ENCODE measurements at regions not wholly inside any gene's neighbourhood (a gene's known extent, or its start where the extent isn't known, plus 50 kb on each side); places are given as distances from the start of the nearest gene placed in this dataset.
"Not testable (repeated sequence)": the region's sequence is repeated elsewhere in the genome, so short reads cannot be mapped to it uniquely, and the experiment has no call there.

DNA sequence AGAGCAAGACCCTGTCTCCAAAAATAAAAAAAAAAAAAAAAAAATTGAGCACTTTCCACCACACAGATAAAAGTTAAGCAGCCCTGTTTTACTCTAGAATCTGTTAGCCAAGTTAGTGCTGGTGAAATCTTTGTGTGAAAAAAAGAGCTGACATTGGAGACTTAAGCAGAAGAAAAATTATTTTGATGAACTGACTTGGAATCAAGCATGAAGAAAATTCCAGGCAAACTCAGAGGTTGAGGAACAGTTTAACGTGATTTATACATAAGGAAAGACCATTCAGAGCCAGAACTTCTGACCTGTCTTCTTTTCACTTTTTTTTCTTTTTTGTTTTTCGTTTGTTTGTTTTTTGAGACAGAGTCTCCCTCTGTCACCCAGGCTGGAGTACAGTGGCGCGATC, 79.6 kb upstream of the RBPJ start:
- no peaks in the 10 kb centered on the region for H3K36me3 ChIP-seq (ENCODE audit: insufficient read depth, low read length)
- no peak overlapping the region for H3K9ac ChIP-seq (ENCODE audit: low read depth, low read length)
- no peak overlapping the region for H3K4me3 ChIP-seq (ENCODE audit: low read length)
- H3K27me3 ChIP-seq (ENCODE audit: control insufficient read depth, insufficient read depth, low read length), result no peaks in the 10 kb centered on the region
- peaks cover 29% of the 10 kb centered on the region for H3K4me1 ChIP-seq (ENCODE audit: control insufficient read depth, insufficient read depth, low read length)
- H3K9me3 ChIP-seq (replicated peaks; ENCODE audit: low read length), result no peaks in the 10 kb centered on the region
- H3K4me2 ChIP-seq (ENCODE audit: low read length), result no peak overlapping the region

DNA sequence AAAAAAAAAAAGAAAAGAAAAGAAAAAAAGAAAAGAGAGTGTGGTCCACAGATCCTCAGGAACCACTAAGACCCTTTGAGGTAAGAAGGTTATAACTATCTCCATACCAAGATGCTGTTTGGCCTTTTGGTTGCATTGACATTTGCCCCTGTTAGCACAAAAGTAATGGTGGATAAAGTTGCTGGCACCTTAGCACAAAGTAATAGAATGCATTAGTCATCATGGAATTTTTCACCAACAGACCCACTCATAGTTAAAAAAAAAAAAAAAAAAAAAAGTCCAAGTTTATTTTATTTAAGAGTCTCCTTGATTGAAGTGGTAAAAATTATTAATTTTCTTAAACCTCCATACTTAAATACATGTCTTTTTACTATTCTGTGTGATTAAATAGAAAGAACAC, 78.4 kb upstream of the RBPJ start:
- Histone ChIP-seq H3K4me2 (ENCODE audit: low read length) (no peak overlapping the region), H3K4me3 (ENCODE audit: low read length) (no peak overlapping the region), H3K4me1 (ENCODE audit: control insufficient read depth, insufficient read depth, low read length) (peaks cover 27% of the 10 kb centered on the region), H3K36me3 (ENCODE audit: insufficient read depth, low read length) (no peaks in the 10 kb centered on the region), H3K9me3 (replicated peaks; ENCODE audit: low read length) (no peaks in the 10 kb centered on the region), H3K27me3 (ENCODE audit: control insufficient read depth, insufficient read depth, low read length) (no peaks in the 10 kb centered on the region), H3K9ac (ENCODE audit: low read depth, low read length) (no peak overlapping the region)

DNA sequence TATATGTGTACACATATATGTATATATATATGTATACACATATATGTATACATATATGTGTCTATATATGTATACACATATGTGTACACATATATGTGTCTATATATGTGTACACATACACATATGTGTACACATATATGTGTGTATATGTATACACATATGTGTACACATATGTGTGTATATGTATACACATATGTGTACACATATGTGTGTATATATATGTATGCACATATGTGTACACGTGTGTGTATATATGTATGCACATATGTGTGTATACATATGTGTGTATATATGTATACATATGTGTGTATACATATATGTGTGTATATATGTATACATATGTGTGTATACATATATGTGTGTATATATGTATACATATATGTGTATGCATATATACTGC, 76.7 kb upstream of the RBPJ start:
- H3K4me2 ChIP-seq (ENCODE audit: low read length); H3K27me3 ChIP-seq (ENCODE audit: control insufficient read depth, insufficient read depth, low read length); H3K9ac ChIP-seq (ENCODE audit: low read depth, low read length); H3K4me3 ChIP-seq (ENCODE audit: low read length); H3K36me3 ChIP-seq (ENCODE audit: insufficient read depth, low read length); H3K9me3 ChIP-seq (replicated peaks; ENCODE audit: low read length): not testable (repeated sequence)
- H3K4me1 ChIP-seq (ENCODE audit: control insufficient read depth, insufficient read depth, low read length), result peaks cover 11% of the 10 kb centered on the region

DNA sequence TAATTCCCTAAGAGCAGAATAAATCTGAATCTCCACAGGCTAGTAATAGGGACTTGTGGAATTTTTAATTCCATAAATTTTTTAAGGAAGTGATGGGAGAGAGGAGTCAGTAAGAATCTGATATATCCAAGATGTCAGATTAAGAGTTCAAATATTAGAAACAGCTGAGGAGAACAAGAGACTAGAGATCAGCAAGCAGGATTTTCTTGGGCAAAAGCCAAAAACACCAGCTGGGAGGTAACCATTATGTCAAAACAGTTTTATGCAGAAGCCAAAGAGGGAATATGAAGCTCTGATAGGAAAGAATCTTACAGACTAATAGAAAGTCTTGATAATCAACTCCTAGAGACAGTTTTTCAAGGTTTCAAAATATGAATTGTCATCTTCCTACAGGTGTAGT, 72.2 kb upstream of the RBPJ start:
- no peaks in the 10 kb centered on the region for H3K27me3 ChIP-seq (ENCODE audit: control insufficient read depth, insufficient read depth, low read length)
- H3K9me3 ChIP-seq (replicated peaks; ENCODE audit: low read length), result no peaks in the 10 kb centered on the region
- no peaks in the 10 kb centered on the region for H3K36me3 ChIP-seq (ENCODE audit: insufficient read depth, low read length)
- H3K4me3 ChIP-seq (ENCODE audit: low read length), result no peak overlapping the region
- H3K4me2 ChIP-seq (ENCODE audit: low read length), result no peak overlapping the region
- H3K9ac ChIP-seq (ENCODE audit: low read depth, low read length), result no peak overlapping the region
- peaks cover 5% of the 10 kb centered on the region for H3K4me1 ChIP-seq (ENCODE audit: control insufficient read depth, insufficient read depth, low read length)

DNA sequence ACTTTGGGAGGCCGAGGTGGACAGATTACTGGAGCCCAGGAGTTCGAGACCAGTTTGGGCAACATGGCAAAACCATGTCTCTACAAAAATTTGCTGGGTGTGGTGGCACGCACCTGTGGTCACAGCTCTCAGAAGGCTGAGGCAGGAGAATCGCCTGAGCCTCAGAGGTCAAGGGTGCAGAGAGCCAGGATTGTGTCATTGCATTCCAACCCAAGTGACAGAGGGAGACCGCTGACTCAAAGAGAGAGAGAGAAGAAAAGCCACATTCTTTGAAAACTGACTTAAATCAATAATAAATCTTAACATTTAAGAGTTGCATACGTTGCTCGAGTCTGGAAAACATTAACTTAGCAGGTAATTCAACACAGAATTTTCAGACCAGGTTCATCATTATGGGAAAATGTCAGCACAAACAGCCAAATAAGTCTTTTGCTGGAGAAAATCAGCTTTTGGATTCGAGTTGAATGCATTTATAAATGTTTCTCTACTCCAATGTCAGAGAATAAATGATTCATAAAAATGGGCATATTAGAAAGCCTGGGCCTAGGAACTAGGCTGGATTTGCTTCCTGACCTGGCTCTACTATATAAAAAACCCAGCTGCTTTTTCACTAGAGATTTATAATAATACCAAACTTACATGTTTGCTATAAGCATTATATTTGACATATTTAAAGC, 68.3 kb upstream of the RBPJ start:
- Histone ChIP-seq H3K9me3 (replicated peaks; ENCODE audit: low read length) (no peaks in the 10 kb centered on the region), H3K4me2 (ENCODE audit: low read length) (no peak overlapping the region), H3K36me3 (ENCODE audit: insufficient read depth, low read length) (no peaks in the 10 kb centered on the region), H3K9ac (ENCODE audit: low read depth, low read length) (no peak overlapping the region), H3K4me3 (ENCODE audit: low read length) (no peak overlapping the region), H3K4me1 (ENCODE audit: control insufficient read depth, insufficient read depth, low read length) (peaks cover 5% of the 10 kb centered on the region), H3K27me3 (ENCODE audit: control insufficient read depth, insufficient read depth, low read length) (no peaks in the 10 kb centered on the region)

DNA sequence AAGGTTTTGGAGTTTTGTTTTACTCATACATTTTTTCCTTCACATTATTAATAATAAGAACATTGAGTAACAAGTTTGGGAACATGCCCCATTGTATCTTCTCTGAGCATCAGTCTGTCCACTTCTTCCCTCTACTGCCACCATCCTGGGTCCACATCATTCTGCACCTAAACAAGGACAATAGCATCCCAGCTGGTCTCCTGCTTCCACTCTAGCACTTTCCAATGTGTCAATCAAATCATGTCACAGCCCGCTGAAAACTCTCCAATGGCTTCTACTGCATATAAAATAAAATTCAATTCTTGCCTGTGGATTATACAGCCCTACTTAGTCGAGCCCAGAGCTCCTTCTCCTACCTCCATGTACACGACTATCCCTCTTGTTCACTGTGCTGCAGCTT, 66.8 kb upstream of the RBPJ start:
- H3K4me1 ChIP-seq (ENCODE audit: control insufficient read depth, insufficient read depth, low read length), result peaks cover 5% of the 10 kb centered on the region
- no peak overlapping the region for H3K4me2 ChIP-seq (ENCODE audit: low read length)
- no peak overlapping the region for H3K9ac ChIP-seq (ENCODE audit: low read depth, low read length)
- H3K27me3 ChIP-seq (ENCODE audit: control insufficient read depth, insufficient read depth, low read length), result peaks cover 2% of the 10 kb centered on the region
- H3K9me3 ChIP-seq (replicated peaks; ENCODE audit: low read length), result no peaks in the 10 kb centered on the region
- H3K36me3 ChIP-seq (ENCODE audit: insufficient read depth, low read length), result no peaks in the 10 kb centered on the region
- H3K4me3 ChIP-seq (ENCODE audit: low read length), result no peak overlapping the region

DNA sequence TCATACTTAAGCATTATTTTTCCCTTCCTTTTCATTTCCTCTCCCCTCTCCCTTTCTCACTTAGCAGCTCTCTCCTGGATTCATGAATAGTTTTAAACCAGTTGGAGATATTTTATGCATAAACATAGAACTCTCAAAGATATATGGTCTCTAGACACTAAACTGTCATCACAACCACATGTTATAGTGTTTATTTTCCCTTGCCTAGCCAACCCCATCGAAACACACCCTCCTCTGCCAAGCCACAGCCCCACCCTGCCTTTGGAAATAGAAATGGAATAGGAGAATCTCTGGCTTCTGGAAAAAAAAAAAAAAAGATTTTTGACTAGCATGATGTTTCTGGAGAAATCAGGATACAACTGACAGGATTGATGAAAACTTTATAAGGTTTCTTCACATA, 64.8 kb upstream of the RBPJ start:
- H3K4me1 ChIP-seq (ENCODE audit: control insufficient read depth, insufficient read depth, low read length), result peaks cover 5% of the 10 kb centered on the region
- peaks cover 5% of the 10 kb centered on the region for H3K27me3 ChIP-seq (ENCODE audit: control insufficient read depth, insufficient read depth, low read length)
- no peak overlapping the region for H3K4me3 ChIP-seq (ENCODE audit: low read length)
- no peak overlapping the region for H3K4me2 ChIP-seq (ENCODE audit: low read length)
- no peaks in the 10 kb centered on the region for H3K36me3 ChIP-seq (ENCODE audit: insufficient read depth, low read length)
- H3K9ac ChIP-seq (ENCODE audit: low read depth, low read length), result no peak overlapping the region
- no peaks in the 10 kb centered on the region for H3K9me3 ChIP-seq (replicated peaks; ENCODE audit: low read length)

DNA sequence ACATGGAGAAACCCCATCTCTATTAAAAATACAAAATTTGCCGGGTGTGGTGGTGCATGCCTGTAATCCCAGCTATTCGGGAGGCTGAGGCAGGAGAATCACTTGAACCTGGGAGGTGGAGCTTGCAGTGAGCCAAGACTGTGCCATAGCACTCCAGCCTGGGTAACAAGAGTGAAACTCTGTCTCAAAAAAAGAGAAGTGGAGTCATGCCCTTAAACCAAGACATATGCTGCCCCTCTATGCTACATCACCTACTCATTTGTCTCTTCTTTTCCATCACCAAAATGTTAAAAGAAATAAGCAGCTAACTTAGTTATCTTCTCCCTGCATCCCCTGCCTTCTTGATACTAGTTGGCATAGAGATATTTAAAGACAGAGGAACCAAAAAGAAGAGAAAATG, 63.4 kb upstream of the RBPJ start:
- H3K9ac ChIP-seq (ENCODE audit: low read depth, low read length); H3K36me3 ChIP-seq (ENCODE audit: insufficient read depth, low read length); H3K4me3 ChIP-seq (ENCODE audit: low read length); H3K27me3 ChIP-seq (ENCODE audit: control insufficient read depth, insufficient read depth, low read length); H3K9me3 ChIP-seq (replicated peaks; ENCODE audit: low read length); H3K4me1 ChIP-seq (ENCODE audit: control insufficient read depth, insufficient read depth, low read length); H3K4me2 ChIP-seq (ENCODE audit: low read length): not testable (repeated sequence)

DNA sequence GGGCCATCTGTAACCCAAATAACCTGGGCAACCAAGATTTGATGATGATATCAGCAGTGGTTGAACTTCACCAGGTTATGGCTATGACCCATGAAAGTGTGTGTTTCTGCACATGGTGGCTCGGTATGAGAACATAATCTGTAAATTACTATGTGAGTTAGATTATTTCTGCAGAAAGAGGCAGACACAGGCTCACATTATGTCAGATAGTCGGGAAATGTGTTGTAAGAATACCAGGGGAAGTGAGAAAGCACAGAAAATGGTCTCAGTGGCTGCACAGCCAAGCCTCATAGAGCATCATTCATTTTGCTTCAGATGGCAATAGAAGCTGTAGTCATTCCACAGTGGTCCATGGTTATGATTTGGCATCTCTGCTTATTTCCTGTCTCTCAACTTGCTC, 63.0 kb upstream of the RBPJ start:
- no peak overlapping the region for H3K4me2 ChIP-seq (ENCODE audit: low read length)
- peaks cover 5% of the 10 kb centered on the region for H3K27me3 ChIP-seq (ENCODE audit: control insufficient read depth, insufficient read depth, low read length)
- H3K9ac ChIP-seq (ENCODE audit: low read depth, low read length), result no peak overlapping the region
- no peaks in the 10 kb centered on the region for H3K36me3 ChIP-seq (ENCODE audit: insufficient read depth, low read length)
- H3K4me1 ChIP-seq (ENCODE audit: control insufficient read depth, insufficient read depth, low read length), result no peaks in the 10 kb centered on the region
- no peaks in the 10 kb centered on the region for H3K9me3 ChIP-seq (replicated peaks; ENCODE audit: low read length)
- no peak overlapping the region for H3K4me3 ChIP-seq (ENCODE audit: low read length)

DNA sequence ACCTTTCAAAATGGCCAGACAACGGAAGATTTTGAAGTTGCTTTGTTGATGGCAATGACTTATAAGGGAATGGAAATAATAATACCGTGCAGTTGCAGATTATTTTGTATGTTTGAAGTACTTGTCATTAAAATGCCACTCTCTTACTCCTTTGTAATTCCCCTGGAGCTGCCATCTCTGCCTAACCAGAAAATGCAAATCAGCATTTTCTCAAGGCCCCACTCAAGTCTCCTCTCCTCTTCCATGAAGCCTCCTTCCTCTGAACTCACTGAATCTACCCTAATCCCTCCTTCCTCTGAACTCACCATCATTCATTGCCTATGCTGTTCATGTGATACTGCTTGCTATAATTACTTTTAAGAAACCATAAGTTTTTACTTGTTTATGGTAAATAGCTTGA, 60.2 kb upstream of the RBPJ start:
- Histone ChIP-seq H3K4me3 (ENCODE audit: low read length) (no peak overlapping the region), H3K4me1 (ENCODE audit: control insufficient read depth, insufficient read depth, low read length) (no peaks in the 10 kb centered on the region), H3K27me3 (ENCODE audit: control insufficient read depth, insufficient read depth, low read length) (peaks cover 5% of the 10 kb centered on the region), H3K9me3 (replicated peaks; ENCODE audit: low read length) (no peaks in the 10 kb centered on the region), H3K9ac (ENCODE audit: low read depth, low read length) (no peak overlapping the region), H3K36me3 (ENCODE audit: insufficient read depth, low read length) (no peaks in the 10 kb centered on the region), H3K4me2 (ENCODE audit: low read length) (no peak overlapping the region)

DNA sequence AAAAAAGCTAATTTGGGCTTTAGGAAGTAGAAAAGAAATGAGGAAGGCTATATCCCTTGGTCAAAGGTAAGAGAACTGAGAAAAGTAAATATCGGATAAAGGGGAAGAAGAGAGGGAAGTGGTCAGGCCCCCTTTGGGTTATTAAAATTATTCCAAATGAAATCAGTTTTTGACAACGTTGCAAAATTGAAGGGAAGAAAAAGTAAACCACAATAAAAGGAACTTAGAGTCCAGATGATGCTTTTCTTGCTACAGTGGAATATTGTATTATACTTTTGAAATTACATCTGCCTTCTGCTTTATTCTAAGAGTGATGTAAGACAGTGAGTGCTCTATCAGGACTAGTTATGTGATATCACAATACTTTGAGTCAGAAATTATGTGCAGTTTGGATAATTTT, 59.4 kb upstream of the RBPJ start:
- Histone ChIP-seq H3K4me3 (ENCODE audit: low read length) (no peak overlapping the region), H3K4me1 (ENCODE audit: control insufficient read depth, insufficient read depth, low read length) (no peaks in the 10 kb centered on the region), H3K36me3 (ENCODE audit: insufficient read depth, low read length) (no peaks in the 10 kb centered on the region), H3K4me2 (ENCODE audit: low read length) (no peak overlapping the region), H3K27me3 (ENCODE audit: control insufficient read depth, insufficient read depth, low read length) (peaks cover 5% of the 10 kb centered on the region), H3K9ac (ENCODE audit: low read depth, low read length) (no peak overlapping the region), H3K9me3 (replicated peaks; ENCODE audit: low read length) (no peaks in the 10 kb centered on the region)

DNA sequence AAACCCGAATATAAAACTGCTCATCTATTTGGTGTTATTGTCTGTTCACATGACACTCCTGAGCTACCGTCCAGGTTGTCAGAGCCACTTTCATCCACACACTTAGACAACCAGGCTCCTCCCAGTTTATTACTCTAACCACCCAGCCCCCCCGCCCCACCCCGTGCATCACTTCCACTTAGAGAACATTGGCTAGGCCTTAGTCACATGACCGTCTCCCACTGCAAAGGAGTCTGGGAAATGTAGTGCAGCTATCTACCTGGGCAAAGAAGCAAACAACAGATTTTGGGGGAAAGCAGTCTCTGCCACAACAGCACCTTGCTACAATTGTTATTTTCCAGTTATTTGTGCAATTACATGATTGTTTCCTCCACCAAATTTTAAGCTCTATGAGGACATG, 57.6 kb upstream of the RBPJ start:
- H3K9me3 ChIP-seq (replicated peaks; ENCODE audit: low read length), result no peaks in the 10 kb centered on the region
- no peaks in the 10 kb centered on the region for H3K36me3 ChIP-seq (ENCODE audit: insufficient read depth, low read length)
- H3K4me3 ChIP-seq (ENCODE audit: low read length), result no peak overlapping the region
- no peaks in the 10 kb centered on the region for H3K4me1 ChIP-seq (ENCODE audit: control insufficient read depth, insufficient read depth, low read length)
- H3K9ac ChIP-seq (ENCODE audit: low read depth, low read length), result no peak overlapping the region
- H3K4me2 ChIP-seq (ENCODE audit: low read length), result no peak overlapping the region
- peaks cover 3% of the 10 kb centered on the region for H3K27me3 ChIP-seq (ENCODE audit: control insufficient read depth, insufficient read depth, low read length)

All from skeletal muscle satellite cell (primary cell).